ENCODE measurements at regions not wholly inside any gene's neighbourhood (a gene's known extent, or its start where the extent isn't known, plus 50 kb on each side); places are given as distances from the start of the nearest gene placed in this dataset.

DNA sequence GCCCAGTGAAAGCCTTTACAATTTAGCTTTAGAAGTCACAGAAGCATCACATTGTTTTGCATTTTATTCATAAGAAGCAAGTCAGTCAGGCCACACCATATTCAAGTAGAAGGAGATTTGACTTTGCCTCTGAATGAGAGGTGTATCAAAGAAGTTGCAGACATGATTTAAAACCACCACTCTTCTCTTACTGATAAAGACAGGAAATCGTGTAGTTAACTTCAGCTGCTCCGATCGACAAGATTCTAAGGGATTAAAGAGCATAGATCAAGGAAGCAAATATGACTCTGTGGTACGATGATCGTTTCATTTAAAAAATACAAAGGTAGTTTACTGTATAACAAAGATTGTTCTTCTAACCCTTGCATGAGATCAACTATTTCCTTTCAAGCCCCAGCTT lies 328.0 kb upstream of the PPP1R2C start:
- no peak for TF ChIP-seq PATZ1 (CRISPR knock-in tag; IDR thresholded peaks at IDR 0.05; ENCODE audit: borderline replicate concordance)
- no peak for TF ChIP-seq ZFP3 (CRISPR knock-in tag; IDR thresholded peaks at IDR 0.05)
- no peak for TF ChIP-seq TCF4 (CRISPR knock-in tag; IDR thresholded peaks at IDR 0.05; ENCODE audit: borderline replicate concordance)
- TF ChIP-seq GLIS3 (CRISPR knock-in tag; IDR thresholded peaks at IDR 0.05): no peak
- no peak for TF ChIP-seq ZNF70 (CRISPR knock-in tag; IDR thresholded peaks at IDR 0.05)
- TF ChIP-seq, protein P1, sequence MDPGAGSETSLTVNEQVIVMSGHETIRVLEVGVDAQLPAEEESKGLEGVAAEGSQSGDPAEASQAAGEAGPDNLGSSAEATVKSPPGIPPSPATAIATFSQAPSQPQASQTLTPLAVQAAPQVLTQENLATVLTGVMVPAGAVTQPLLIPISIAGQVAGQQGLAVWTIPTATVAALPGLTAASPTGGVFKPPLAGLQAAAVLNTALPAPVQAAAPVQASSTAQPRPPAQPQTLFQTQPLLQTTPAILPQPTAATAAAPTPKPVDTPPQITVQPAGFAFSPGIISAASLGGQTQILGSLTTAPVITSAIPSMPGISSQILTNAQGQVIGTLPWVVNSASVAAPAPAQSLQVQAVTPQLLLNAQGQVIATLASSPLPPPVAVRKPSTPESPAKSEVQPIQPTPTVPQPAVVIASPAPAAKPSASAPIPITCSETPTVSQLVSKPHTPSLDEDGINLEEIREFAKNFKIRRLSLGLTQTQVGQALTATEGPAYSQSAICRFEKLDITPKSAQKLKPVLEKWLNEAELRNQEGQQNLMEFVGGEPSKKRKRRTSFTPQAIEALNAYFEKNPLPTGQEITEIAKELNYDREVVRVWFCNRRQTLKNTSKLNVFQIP (CRISPR knock-in tag; IDR thresholded peaks at IDR 0.05; ENCODE audit: borderline replicate concordance, low read depth): no peak
- no peak for TF ChIP-seq ISL1 (CRISPR knock-in tag; IDR thresholded peaks at IDR 0.05)
- TF ChIP-seq ZFP30 (CRISPR knock-in tag; IDR thresholded peaks at IDR 0.05): no peak
- TF ChIP-seq RARB (CRISPR knock-in tag; IDR thresholded peaks at IDR 0.05): no peak
- TF ChIP-seq PPARA (CRISPR knock-in tag; IDR thresholded peaks at IDR 0.05; ENCODE audit: borderline replicate concordance): no peak
